PC-3 (cell line): ENCODE measurements at regions not wholly inside any gene's neighbourhood (a gene's known extent, or its start where the extent isn't known, plus 50 kb on each side); places are given as distances from the start of the nearest gene placed in this dataset.

Experiments
- ATAC-seq: fragments of 200-7000 bp; cut with Tn5 transposase; 2 replicates; pipeline ENCODE4 v1.9.1; 2020; ENCODE audit warnings: mild to moderate bottlenecking, moderate library complexity
- BruUV-seq: library from RNA; stranded (reverse); fragments of 400-500 nt; replicated peaks from 2 replicates; lab custom pipeline; 2021; lab: Mats Ljungman, UMichigan
- CTCF ChIA-PET: fragments of 300-600 bp; sonication (Branson Sonifier 250); formaldehyde crosslinking; loops from one replicate; lab custom pipeline; 2022; ENCODE audit warnings: antibody characterized with exemption; lab: Charles Lee
- POLR2A ChIA-PET: fragments of 300-600 bp; sonication (Branson Sonifier 250); formaldehyde crosslinking; loops from one replicate; lab custom pipeline; 2022; ENCODE audit warnings: antibody characterized with exemption; ENCODE audit not compliant: unreplicated experiment; lab: Charles Lee
- DNase-seq: peaks from one replicate; pipeline ENCODE4 v3.0.0-alpha.2; 2015
- H2AFZ ChIP-seq: fragments of 300-600 bp; sonication (generic); 2 replicates; pipeline ENCODE4 v1.6.0; 2016; ENCODE audit warnings: antibody characterized with exemption, low read length
- H3F3A ChIP-seq: fragments of 300-600 bp; sonication (generic); one replicate; pipeline ENCODE4 v1.6.0; 2017; ENCODE audit warnings: antibody characterized with exemption, low read length, control low read depth, mild to moderate bottlenecking; ENCODE audit not compliant: unreplicated experiment
- H3K27ac ChIP-seq: fragments of 300-600 bp; sonication (generic); 2 replicates; pipeline ENCODE4 v1.5.1; 2016; ENCODE audit warnings: mild to moderate bottlenecking, low read length
- H3K27me3 ChIP-seq: fragments of 300-600 bp; sonication (generic); 2 replicates; pipeline ENCODE4 v1.6.1; 2016; ENCODE audit warnings: low read length, mixed read lengths
- H3K36me3 ChIP-seq: fragments of 300-600 bp; sonication (generic); 2 replicates; pipeline ENCODE4 v1.6.1; 2016; ENCODE audit warnings: low read depth, mixed run types, low read length, mixed read lengths
- H3K4me1 ChIP-seq: fragments of 300-600 bp; sonication (generic); 2 replicates; pipeline ENCODE4 v1.5.1; 2016; ENCODE audit warnings: low read length; ENCODE audit not compliant: insufficient read depth
- H3K4me2 ChIP-seq: fragments of 300-600 bp; sonication (generic); 2 replicates; pipeline ENCODE4 v1.6.0; 2016; ENCODE audit warnings: low read length
- H3K4me3 ChIP-seq: fragments of 300-600 bp; sonication (generic); 2 replicates; pipeline ENCODE4 v1.5.1; 2016; ENCODE audit warnings: mild to moderate bottlenecking, low read length, mixed read lengths
- H3K79me2 ChIP-seq: fragments of 300-600 bp; sonication (generic); 2 replicates; pipeline ENCODE4 v1.6.1; 2017; ENCODE audit warnings: low read length, mixed read lengths
- H3K9ac ChIP-seq: fragments of 300-600 bp; sonication (generic); 2 replicates; pipeline ENCODE4 v1.6.0; 2016; ENCODE audit warnings: mild to moderate bottlenecking, low read length
- H3K9me2 ChIP-seq: fragments of 300-600 bp; sonication (generic); replicated peaks from 2 replicates; pipeline ENCODE4 v1.6.1; 2016; ENCODE audit warnings: mixed run types, low read length, mixed read lengths
- H3K9me3 ChIP-seq: fragments of 300-600 bp; sonication (generic); 2 replicates; pipeline ENCODE4 v1.6.1; 2016; ENCODE audit warnings: low read length, mixed read lengths
- H4K20me1 ChIP-seq: fragments of 300-600 bp; sonication (generic); 2 replicates; pipeline ENCODE4 v1.6.1; 2016; ENCODE audit warnings: low read length, mixed read lengths
- CTCF ChIP-seq: fragments of 300-600 bp; sonication (generic); conservative IDR thresholded peaks from 2 replicates; pipeline ENCODE4 v1.5.1; 2017; ENCODE audit warnings: antibody characterized with exemption, low read depth, mild to moderate bottlenecking, low read length
- EZH2 ChIP-seq: fragments of 300-600 bp; sonication (generic); IDR thresholded peaks from one replicate; pipeline ENCODE4 v1.6.1; 2017; ENCODE audit warnings: antibody characterized with exemption, mild to moderate bottlenecking, low read length; ENCODE audit not compliant: unreplicated experiment
- EZH2phosphoT487 ChIP-seq: fragments of 300-600 bp; sonication (generic); IDR thresholded peaks from 2 replicates; pipeline ENCODE4 v1.6.1; 2018; ENCODE audit warnings: mild to moderate bottlenecking, antibody characterized with exemption, low read length, borderline replicate concordance
- intact Hi-C: fragments of 100-400 bp; cut with micrococcal nuclease; formaldehyde crosslinking; loops from 2 replicates; pipeline ENCODE4 v1.9.0; 2023

- H2AFZ ChIP-seq = no peak overlapping the region
- TF ChIP-seq CTCF = no peak
- no peak for TF ChIP-seq EZH2phosphoT487
- TF ChIP-seq EZH2 = no peak
- DNase-seq = no peak
- no peak overlapping the region for H3K27ac ChIP-seq
- CTCF ChIA-PET = no interaction called here
- POLR2A ChIA-PET = no interaction called here
- no peaks in the 10 kb centered on the region for H3K9me2 ChIP-seq
- H3K79me2 ChIP-seq = no peaks in the 10 kb centered on the region
- no peak overlapping the region for H3K4me2 ChIP-seq
- no peaks in the 10 kb centered on the region for H3F3A ChIP-seq
- 0 out of 2 replicates have a peak, but pooled peaks cover 10% of the 10 kb centered on the region for H3K9me3 ChIP-seq
- ATAC-seq = no peak
- intact Hi-C loops = no loop called here
- BruUV-seq = no TSS peak
- no peaks in the 10 kb centered on the region for H3K4me1 ChIP-seq
- 0 out of 2 replicates have a peak, but pooled peaks cover 2% of the 10 kb centered on the region for H3K27me3 ChIP-seq
- H4K20me1 ChIP-seq = no peaks in the 10 kb centered on the region
- H3K4me3 ChIP-seq = no peak overlapping the region
- no peak overlapping the region for H3K9ac ChIP-seq
- H3K36me3 ChIP-seq = peaks cover 2% of the 10 kb centered on the region; the same call in 1 of the 2 replicates
These were observed 469.7 kb downstream of the CPS1 start for GRCh38 chr2:211026109-211026508.

DNA sequence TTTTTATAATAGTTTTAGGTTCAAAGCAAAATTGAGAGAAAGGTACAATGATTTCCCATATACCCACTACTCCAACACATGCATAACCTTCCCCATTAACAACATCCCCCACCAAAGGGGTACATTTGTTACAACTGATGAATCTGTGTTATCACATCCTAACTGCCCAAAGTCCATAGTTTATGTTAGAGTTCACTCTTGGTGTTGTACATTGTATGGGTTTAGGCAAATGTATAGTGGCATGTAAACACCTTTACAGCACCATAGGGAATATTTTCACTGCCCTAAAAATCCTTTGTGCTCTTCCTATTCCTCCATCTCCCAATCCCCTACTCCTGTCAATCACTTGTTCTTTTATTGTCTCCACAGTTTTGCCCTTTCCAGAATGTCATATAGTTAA, 471.6 kb downstream of the CPS1 start:
- ChIA-PET CTCF (no interaction called here), POLR2A (no interaction called here)
- H3K4me2 ChIP-seq = no peak overlapping the region

More for the DNA sequence above, 471.6 kb downstream of the CPS1 start:
- H3K27ac ChIP-seq = no peak overlapping the region
- no TSS peak for BruUV-seq
- ATAC-seq (no peak), DNase-seq (no peak)
- H2AFZ ChIP-seq = no peak overlapping the region
- H3K4me1 ChIP-seq = no peaks in the 10 kb centered on the region
- H3K27me3 ChIP-seq = 0 out of 2 replicates have a peak, but pooled peaks cover 9% of the 10 kb centered on the region
- H3K4me3 ChIP-seq = no peak overlapping the region
- no peak for TF ChIP-seq CTCF
- TF ChIP-seq EZH2 = no peak
- no peak for TF ChIP-seq EZH2phosphoT487
- no peaks in the 10 kb centered on the region for H3K9me2 ChIP-seq
- no peak overlapping the region for H3K9ac ChIP-seq
- no peaks in the 10 kb centered on the region for H4K20me1 ChIP-seq
- H3K36me3 ChIP-seq = peaks cover 2% of the 10 kb centered on the region; the same call in 1 of the 2 replicates
- intact Hi-C loops = no loop called here
- H3F3A ChIP-seq = no peaks in the 10 kb centered on the region
- H3K9me3 ChIP-seq = 0 out of 2 replicates have a peak, but pooled peaks cover 10% of the 10 kb centered on the region
- H3K79me2 ChIP-seq = no peaks in the 10 kb centered on the region
